ENCODE measurements at regions not wholly inside any gene's neighbourhood (a gene's known extent, or its start where the extent isn't known, plus 50 kb on each side); places are given as distances from the start of the nearest gene placed in this dataset.

- Mint-ChIP-seq H3K27me3 (ENCODE audit: low read depth) (no peaks in the 10 kb centered on the region), H3K36me3 (ENCODE audit: low read depth) (peaks cover 4% of the 10 kb centered on the region), H3K4me3 (no peak overlapping the region), H3K27ac (no peak overlapping the region), H3K9me3 (peaks cover 18% of the 10 kb centered on the region), H3K4me1 (peaks cover 6% of the 10 kb centered on the region)
- no peak for TF ChIP-seq CTCF (IDR thresholded peaks at IDR 0.05; ENCODE audit: unreplicated experiment in 3 of 3)
These were observed 128.7 kb upstream of the DEPDC1 start for GRCh38 chr1:68625624-68626023.

GRCh38 chr1:68633141-68633919 lies 136.4 kb upstream of the DEPDC1 start:
- Mint-ChIP-seq H3K9me3 (no peaks in the 10 kb centered on the region), H3K4me1 (no peaks in the 10 kb centered on the region), H3K27me3 (ENCODE audit: low read depth) (no peaks in the 10 kb centered on the region), H3K36me3 (ENCODE audit: low read depth) (no peaks in the 10 kb centered on the region), H3K27ac (no peak overlapping the region), H3K4me3 (no peak overlapping the region)
- no peak for TF ChIP-seq CTCF (IDR thresholded peaks at IDR 0.05; ENCODE audit: unreplicated experiment in 3 of 3)

- H3K27me3 Mint-ChIP-seq (ENCODE audit: low read depth) = no peaks in the 10 kb centered on the region
- no peak for TF ChIP-seq CTCF (IDR thresholded peaks at IDR 0.05; ENCODE audit: unreplicated experiment in 3 of 3)
- H3K27ac Mint-ChIP-seq = no peak overlapping the region
- no peaks in the 10 kb centered on the region for H3K9me3 Mint-ChIP-seq
- H3K36me3 Mint-ChIP-seq (ENCODE audit: low read depth) = no peaks in the 10 kb centered on the region
- H3K4me1 Mint-ChIP-seq = no peaks in the 10 kb centered on the region
- no peak overlapping the region for H3K4me3 Mint-ChIP-seq
These were observed 147.6 kb upstream of the DEPDC1 start for GRCh38 chr1:68644504-68644903.

- no peaks in the 10 kb centered on the region for H3K36me3 Mint-ChIP-seq (ENCODE audit: low read depth)
- H3K27ac Mint-ChIP-seq = no peak overlapping the region
- H3K9me3 Mint-ChIP-seq = no peaks in the 10 kb centered on the region
- H3K4me3 Mint-ChIP-seq = no peak overlapping the region
- no peak for TF ChIP-seq CTCF (IDR thresholded peaks at IDR 0.05; ENCODE audit: unreplicated experiment in 3 of 3)
- H3K27me3 Mint-ChIP-seq (ENCODE audit: low read depth) = no peaks in the 10 kb centered on the region
- H3K4me1 Mint-ChIP-seq = no peaks in the 10 kb centered on the region
These were observed 154.2 kb upstream of the DEPDC1 start for GRCh38 chr1:68651115-68651514.

- Mint-ChIP-seq H3K4me1 (no peaks in the 10 kb centered on the region), H3K9me3 (no peaks in the 10 kb centered on the region), H3K4me3 (no peak overlapping the region), H3K36me3 (ENCODE audit: low read depth) (no peaks in the 10 kb centered on the region), H3K27me3 (ENCODE audit: low read depth) (no peaks in the 10 kb centered on the region), H3K27ac (no peak overlapping the region)
- TF ChIP-seq CTCF (IDR thresholded peaks at IDR 0.05; ENCODE audit: unreplicated experiment in 3 of 3) = no peak
These were observed 157.0 kb upstream of the DEPDC1 start for GRCh38 chr1:68653882-68654281.

GRCh38 chr1:68673771-68674170 lies 176.9 kb upstream of the DEPDC1 start:
- Mint-ChIP-seq H3K9me3 (no peaks in the 10 kb centered on the region), H3K4me3 (no peak overlapping the region), H3K27ac (no peak overlapping the region), H3K36me3 (ENCODE audit: low read depth) (no peaks in the 10 kb centered on the region), H3K27me3 (ENCODE audit: low read depth) (no peaks in the 10 kb centered on the region), H3K4me1 (no peaks in the 10 kb centered on the region)
- TF ChIP-seq CTCF (IDR thresholded peaks at IDR 0.05; ENCODE audit: unreplicated experiment in 3 of 3) = no peak

Measured in nephron (organoid).